OCI-LY7 (cell line): ENCODE measurements at regions not wholly inside any gene's neighbourhood (a gene's known extent, or its start where the extent isn't known, plus 50 kb on each side); places are given as distances from the start of the nearest gene placed in this dataset.

Experiments
- BruUV-seq: library from RNA; stranded (reverse); fragments of 400-500 nt; replicated peaks from 2 replicates; lab custom pipeline; 2021; lab: Mats Ljungman, UMichigan
- CTCF ChIA-PET: fragments of 300-600 bp; sonication (Branson Sonifier 250); formaldehyde crosslinking; loops from one replicate; lab custom pipeline; 2022; ENCODE audit warnings: antibody characterized with exemption; ENCODE audit not compliant: unreplicated experiment; lab: Charles Lee
- POLR2A ChIA-PET: fragments of 300-600 bp; sonication (Branson Sonifier 250); formaldehyde crosslinking; loops from one replicate; lab custom pipeline; 2022; ENCODE audit warnings: antibody characterized with exemption; lab: Charles Lee
- DNase-seq: peaks from one replicate; pipeline ENCODE4 v3.0.0-alpha.2; 2015; ENCODE audit warnings: low spot score
- H2AFZ ChIP-seq: fragments of 200-600 bp; sonication (generic), shearing (Covaris generic); 2 replicates; pipeline ENCODE4 v1.6.1; 2014; ENCODE audit warnings: mild to moderate bottlenecking, antibody characterized with exemption, low read length, moderate library complexity
- H3K27ac ChIP-seq: fragments of 200-600 bp; sonication (generic); 2 replicates; pipeline ENCODE4 v1.5.1; 2014; ENCODE audit warnings: mixed run types, low read depth, mild to moderate bottlenecking, moderate library complexity, low read length, inconsistent platforms; ENCODE audit not compliant: poor library complexity, severe bottlenecking
- H3K36me3 ChIP-seq: fragments of 200-600 bp; sonication (generic); 2 replicates; pipeline ENCODE4 v1.6.1; 2014; ENCODE audit warnings: mild to moderate bottlenecking, antibody characterized with exemption, low read length, moderate library complexity, mixed read lengths; ENCODE audit not compliant: insufficient read depth
- H3K4me1 ChIP-seq: fragments of 200-600 bp; sonication (generic); 2 replicates; pipeline ENCODE4 v1.5.1; 2014; ENCODE audit warnings: mild to moderate bottlenecking, low read length; ENCODE audit not compliant: insufficient read depth, poor library complexity, severe bottlenecking
- H3K4me2 ChIP-seq: fragments of 200-600 bp; sonication (generic); 2 replicates; pipeline ENCODE4 v1.6.1; 2014; ENCODE audit warnings: mild to moderate bottlenecking, low read length
- H3K4me3 ChIP-seq: fragments of 200-600 bp; sonication (generic); 2 replicates; pipeline ENCODE4 v1.5.1; 2014; ENCODE audit warnings: mild to moderate bottlenecking, low read depth, low read length; ENCODE audit not compliant: poor library complexity, severe bottlenecking
- H3K79me2 ChIP-seq: fragments of 200-600 bp; sonication (generic); 2 replicates; pipeline ENCODE4 v1.6.1; 2016; ENCODE audit warnings: low read depth, mild to moderate bottlenecking, low read length, moderate library complexity, mixed read lengths; ENCODE audit not compliant: insufficient read depth
- H3K9me2 ChIP-seq: fragments of 200-600 bp; sonication (generic); 2 replicates; pipeline ENCODE4 v1.6.1; 2016; ENCODE audit warnings: mild to moderate bottlenecking, low read length, mixed read lengths; ENCODE audit not compliant: insufficient read depth
- H3K9me3 ChIP-seq: fragments of 200-600 bp; sonication (generic); 2 replicates; pipeline ENCODE4 v1.6.1; 2014; ENCODE audit warnings: mild to moderate bottlenecking, mixed run types, low read length, mixed read lengths
- H4K20me1 ChIP-seq: fragments of 200-600 bp; sonication (generic); 2 replicates; pipeline ENCODE4 v1.6.1; 2014; ENCODE audit warnings: mild to moderate bottlenecking, antibody characterized with exemption, low read length, moderate library complexity, mixed read lengths; ENCODE audit not compliant: insufficient read depth
- EZH2phosphoT487 ChIP-seq: fragments of 200-600 bp; sonication (generic); IDR thresholded peaks from 2 replicates; pipeline ENCODE4 v1.6.1; 2018; ENCODE audit warnings: low read depth, borderline replicate concordance, mild to moderate bottlenecking, mixed run types, antibody characterized with exemption, low read length, moderate library complexity, mixed read lengths
- intact Hi-C: fragments of 100-400 bp; cut with micrococcal nuclease; formaldehyde crosslinking; loops from one replicate; pipeline ENCODE4 v1.10.0; 2022; ENCODE audit not compliant: unreplicated experiment
- TF ChIP-seq, protein P1 (sequence below): fragments of 200-600 bp; sonication (generic); conservative IDR thresholded peaks from 2 replicates; pipeline ENCODE4 v1.5.1; 2014; ENCODE audit warnings: mild to moderate bottlenecking, antibody characterized with exemption, low read length, moderate library complexity, mixed read lengths

DNA sequence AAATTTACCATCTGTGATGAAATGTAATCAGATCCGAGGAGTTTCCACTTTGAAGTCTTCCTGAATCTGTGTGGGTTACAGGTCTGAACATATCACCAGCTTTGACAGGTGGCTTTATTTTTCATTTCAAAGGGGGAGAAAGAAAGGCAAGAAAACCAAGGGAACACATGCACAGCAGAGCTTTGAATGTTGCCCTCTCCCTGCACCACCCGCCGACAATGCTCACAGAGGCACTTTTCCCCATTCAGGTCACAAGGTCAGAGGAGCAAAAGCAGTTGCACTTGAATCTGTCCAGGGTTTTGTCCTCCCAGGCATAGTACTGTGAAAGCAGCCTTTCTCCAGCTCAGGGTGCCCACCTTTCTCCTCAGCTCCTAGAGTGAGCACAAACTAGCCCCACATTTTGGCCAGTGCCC, 130.2 kb downstream of the OSR1 start:
- H3K9me2 ChIP-seq: no peaks in the 10 kb centered on the region
- no peaks in the 10 kb centered on the region for H3K79me2 ChIP-seq
- no peaks in the 10 kb centered on the region for H3K36me3 ChIP-seq
- CTCF ChIA-PET: no interaction called here
- BruUV-seq: no TSS peak
- no peak overlapping the region for H3K27ac ChIP-seq
- no peaks in the 10 kb centered on the region for H4K20me1 ChIP-seq
- H3K4me1 ChIP-seq: no peaks in the 10 kb centered on the region
- DNase-seq: no peak
- intact Hi-C loops: no loop called here
- no peak overlapping the region for H3K4me2 ChIP-seq
- TF ChIP-seq, protein P1, sequence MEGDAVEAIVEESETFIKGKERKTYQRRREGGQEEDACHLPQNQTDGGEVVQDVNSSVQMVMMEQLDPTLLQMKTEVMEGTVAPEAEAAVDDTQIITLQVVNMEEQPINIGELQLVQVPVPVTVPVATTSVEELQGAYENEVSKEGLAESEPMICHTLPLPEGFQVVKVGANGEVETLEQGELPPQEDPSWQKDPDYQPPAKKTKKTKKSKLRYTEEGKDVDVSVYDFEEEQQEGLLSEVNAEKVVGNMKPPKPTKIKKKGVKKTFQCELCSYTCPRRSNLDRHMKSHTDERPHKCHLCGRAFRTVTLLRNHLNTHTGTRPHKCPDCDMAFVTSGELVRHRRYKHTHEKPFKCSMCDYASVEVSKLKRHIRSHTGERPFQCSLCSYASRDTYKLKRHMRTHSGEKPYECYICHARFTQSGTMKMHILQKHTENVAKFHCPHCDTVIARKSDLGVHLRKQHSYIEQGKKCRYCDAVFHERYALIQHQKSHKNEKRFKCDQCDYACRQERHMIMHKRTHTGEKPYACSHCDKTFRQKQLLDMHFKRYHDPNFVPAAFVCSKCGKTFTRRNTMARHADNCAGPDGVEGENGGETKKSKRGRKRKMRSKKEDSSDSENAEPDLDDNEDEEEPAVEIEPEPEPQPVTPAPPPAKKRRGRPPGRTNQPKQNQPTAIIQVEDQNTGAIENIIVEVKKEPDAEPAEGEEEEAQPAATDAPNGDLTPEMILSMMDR: no peak
- TF ChIP-seq EZH2phosphoT487: no peak
- POLR2A ChIA-PET: interaction anchor here (1.0 kb wide), 1 partner anchor 69 kb away, joined by 3 read pairs; no protein-coding TSS in a partner anchor
- no peak overlapping the region for H2AFZ ChIP-seq
- H3K4me3 ChIP-seq: no peak overlapping the region
- no peaks in the 10 kb centered on the region for H3K9me3 ChIP-seq

DNA sequence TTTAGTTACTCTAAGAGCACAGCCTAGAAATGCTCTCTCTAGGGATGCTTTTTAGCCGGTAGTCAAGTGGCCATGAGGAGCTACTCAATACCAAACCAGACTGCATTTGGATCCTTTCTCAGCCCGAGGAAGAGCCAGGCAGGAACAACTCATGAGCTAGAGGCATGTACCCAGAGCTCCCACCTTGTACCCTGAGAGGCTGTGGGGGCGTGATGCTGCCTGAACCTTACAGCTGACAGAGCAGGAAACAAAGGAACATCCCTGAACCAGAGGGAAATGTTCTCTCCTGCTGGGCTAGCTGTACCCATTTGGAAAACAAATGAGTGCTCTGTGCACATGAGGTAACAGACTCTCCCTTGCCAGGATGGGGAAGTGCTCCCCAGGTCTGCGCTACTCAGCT, 131.6 kb downstream of the OSR1 start:
- Histone ChIP-seq H3K9me2 (no peaks in the 10 kb centered on the region), H3K36me3 (no peaks in the 10 kb centered on the region), H4K20me1 (no peaks in the 10 kb centered on the region), H3K4me2 (no peak overlapping the region), H3K27ac (no peak overlapping the region), H3K9me3 (no peaks in the 10 kb centered on the region), H3K79me2 (no peaks in the 10 kb centered on the region), H3K4me1 (no peaks in the 10 kb centered on the region), H3K4me3 (no peak overlapping the region), H2AFZ (no peak overlapping the region)
- ChIA-PET POLR2A (interaction anchor here (0.6 kb wide), 1 partner anchor 101 kb away, joined by 6 read pairs; no protein-coding TSS in a partner anchor), CTCF (no interaction called here)
- intact Hi-C loops: no loop called here
- no peak for TF ChIP-seq EZH2phosphoT487
- TF ChIP-seq, protein P1: no peak
- BruUV-seq: no TSS peak
- DNase-seq: no peak

DNA sequence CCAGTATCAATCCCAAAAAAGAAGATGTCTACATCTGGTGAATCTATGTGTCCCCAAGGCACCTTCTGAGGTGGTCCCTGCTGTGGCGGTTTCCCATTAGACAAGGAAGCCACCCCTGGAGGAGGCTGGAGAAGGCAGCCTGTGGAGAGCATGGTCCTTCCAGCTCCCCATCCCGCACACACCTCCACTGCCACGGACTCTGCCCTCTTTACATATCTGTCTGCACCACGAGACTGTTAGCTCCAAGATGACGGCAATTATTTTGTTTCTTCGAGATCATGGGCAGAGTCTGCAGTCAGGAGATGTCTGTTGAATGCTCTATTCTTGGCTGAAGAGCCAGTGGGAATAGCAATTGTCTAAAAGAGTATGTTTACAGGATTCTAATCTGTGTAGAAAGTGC, 132.0 kb downstream of the OSR1 start:
- no peaks in the 10 kb centered on the region for H3K36me3 ChIP-seq
- H3K27ac ChIP-seq: no peak overlapping the region
- H3K79me2 ChIP-seq: no peaks in the 10 kb centered on the region
- no peaks in the 10 kb centered on the region for H3K9me3 ChIP-seq
- H3K9me2 ChIP-seq: no peaks in the 10 kb centered on the region
- ChIA-PET POLR2A (no interaction called here), CTCF (no interaction called here)
- TF ChIP-seq, protein P1: no peak
- no peak for TF ChIP-seq EZH2phosphoT487
- no peak overlapping the region for H3K4me3 ChIP-seq
- H2AFZ ChIP-seq: no peak overlapping the region
- H3K4me1 ChIP-seq: no peaks in the 10 kb centered on the region
- H4K20me1 ChIP-seq: no peaks in the 10 kb centered on the region
- no peak overlapping the region for H3K4me2 ChIP-seq
- intact Hi-C loops: no loop called here
- DNase-seq: no peak
- BruUV-seq: no TSS peak
